NT2/D1 (cell line): ENCODE measurements at regions not wholly inside any gene's neighbourhood (a gene's known extent, or its start where the extent isn't known, plus 50 kb on each side); places are given as distances from the start of the nearest gene placed in this dataset.

Source experiments
- DNase-seq: peaks from one replicate; pipeline ENCODE4 v3.0.0-alpha.2; 2011; ENCODE audit warnings: low read depth, low spot score
- H3K27me3 ChIP-seq: 2 replicates; pipeline ENCODE4 v1.6.0; 2011; ENCODE audit warnings: mild to moderate bottlenecking; ENCODE audit not compliant: insufficient read length, insufficient read depth
- H3K36me3 ChIP-seq: 2 replicates; pipeline ENCODE4 v1.6.1; 2011; ENCODE audit warnings: mild to moderate bottlenecking, low read length, mixed read lengths; ENCODE audit not compliant: insufficient read depth, insufficient read length
- H3K4me1 ChIP-seq: 2 replicates; pipeline ENCODE4 v1.5.1; 2011; ENCODE audit not compliant: insufficient read depth, insufficient read length
- H3K4me3 ChIP-seq: 2 replicates; pipeline ENCODE4 v1.5.1; 2011; ENCODE audit warnings: low read depth; ENCODE audit not compliant: insufficient read length
- H3K9ac ChIP-seq: 2 replicates; pipeline ENCODE4 v1.6.0; 2011; ENCODE audit warnings: low read depth; ENCODE audit not compliant: insufficient read length
- H3K9me3 ChIP-seq: 2 replicates; pipeline ENCODE4 v1.5.1; 2011; ENCODE audit warnings: mild to moderate bottlenecking, low read length; ENCODE audit not compliant: insufficient read depth
- SUZ12 ChIP-seq: IDR thresholded peaks from 2 replicates; pipeline ENCODE4 v1.6.1; 2011; ENCODE audit not compliant: insufficient read length, insufficient read depth; ENCODE audit errors: extremely low read depth
- YY1 ChIP-seq: IDR thresholded peaks from 2 replicates; pipeline ENCODE4 v1.6.1; 2011; ENCODE audit not compliant: insufficient read length, insufficient read depth
- ZNF274 ChIP-seq: IDR thresholded peaks from 2 replicates; pipeline ENCODE4 v1.6.1; 2011; ENCODE audit warnings: mild to moderate bottlenecking, low read depth, low read length

DNA sequence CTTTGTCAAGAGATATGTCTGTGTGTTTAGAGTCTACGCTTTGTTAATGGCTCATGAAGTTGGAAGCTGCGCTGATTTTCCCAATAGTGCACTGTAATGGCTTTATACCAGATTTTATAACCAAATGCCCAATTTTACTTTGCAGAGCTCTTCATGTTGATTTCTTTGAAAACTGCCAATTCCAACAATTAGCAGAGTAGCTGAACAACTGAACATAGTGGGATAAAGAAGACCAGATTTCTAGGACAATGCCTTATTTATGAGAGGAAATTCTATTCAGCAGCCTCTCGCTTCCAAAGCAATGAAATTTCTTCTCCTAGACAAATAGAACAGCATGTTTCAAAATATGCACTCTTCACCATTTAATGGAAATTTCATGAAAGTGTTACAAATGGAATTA is 66.9 kb upstream of the PROK2 start:
- H3K4me1 ChIP-seq = no peaks in the 10 kb centered on the region
- H3K36me3 ChIP-seq = no peaks in the 10 kb centered on the region
- DNase-seq = no peak
- no peaks in the 10 kb centered on the region for H3K9me3 ChIP-seq
- H3K9ac ChIP-seq = no peak overlapping the region
- no peak overlapping the region for H3K4me3 ChIP-seq
- TF ChIP-seq YY1 (no peak), ZNF274 (no peak), SUZ12 (no peak)
- H3K27me3 ChIP-seq = no peaks in the 10 kb centered on the region

DNA sequence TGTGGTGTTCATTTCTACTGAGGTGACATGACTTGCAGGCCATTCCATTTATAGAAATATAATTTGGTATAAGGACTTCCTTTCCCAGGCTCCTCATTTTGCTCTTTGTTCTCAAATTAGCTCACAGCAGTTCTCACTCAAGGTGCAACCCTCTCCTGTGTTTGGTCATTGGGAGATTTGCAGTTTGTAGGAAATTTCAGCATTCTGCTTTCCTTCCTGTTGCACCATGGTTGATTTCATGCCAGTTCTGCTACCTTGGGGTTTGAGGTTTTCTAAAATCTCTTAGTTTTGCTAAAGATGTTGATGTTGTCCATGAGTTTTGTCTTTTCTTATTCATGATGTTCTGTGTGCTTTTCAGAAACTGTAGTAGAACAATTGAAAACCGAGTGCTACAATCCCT is 65.7 kb upstream of the PROK2 start:
- no peaks in the 10 kb centered on the region for H3K4me1 ChIP-seq
- H3K4me3 ChIP-seq = no peak overlapping the region
- TF ChIP-seq YY1 (no peak), ZNF274 (no peak), SUZ12 (no peak)
- no peak overlapping the region for H3K9ac ChIP-seq
- no peaks in the 10 kb centered on the region for H3K27me3 ChIP-seq
- no peak for DNase-seq
- no peaks in the 10 kb centered on the region for H3K36me3 ChIP-seq
- H3K9me3 ChIP-seq = no peaks in the 10 kb centered on the region

DNA sequence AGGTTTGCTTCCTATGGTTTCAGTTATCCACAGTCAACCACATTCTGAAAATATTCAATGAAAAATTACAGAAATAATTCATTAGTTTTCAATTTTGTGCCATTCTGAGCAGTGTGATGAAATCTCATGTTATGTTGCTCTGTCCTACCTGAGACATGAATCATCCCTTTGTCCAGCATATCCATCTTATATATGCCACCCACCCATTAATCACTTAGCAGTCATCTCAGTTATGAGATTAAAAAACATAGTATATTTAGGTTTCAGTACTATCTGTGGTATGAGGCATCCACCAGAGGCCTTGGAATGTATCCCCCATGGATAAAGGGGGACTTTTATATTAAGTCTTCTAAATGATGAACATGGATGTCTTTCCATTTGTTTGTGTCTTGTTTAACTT is 64.7 kb upstream of the PROK2 start:
- no peaks in the 10 kb centered on the region for H3K9me3 ChIP-seq
- no peaks in the 10 kb centered on the region for H3K4me1 ChIP-seq
- no peak for DNase-seq
- TF ChIP-seq YY1 = no peak
- TF ChIP-seq SUZ12 = no peak
- TF ChIP-seq ZNF274 = no peak
- no peak overlapping the region for H3K4me3 ChIP-seq
- no peak overlapping the region for H3K9ac ChIP-seq
- H3K36me3 ChIP-seq = no peaks in the 10 kb centered on the region
- no peaks in the 10 kb centered on the region for H3K27me3 ChIP-seq

DNA sequence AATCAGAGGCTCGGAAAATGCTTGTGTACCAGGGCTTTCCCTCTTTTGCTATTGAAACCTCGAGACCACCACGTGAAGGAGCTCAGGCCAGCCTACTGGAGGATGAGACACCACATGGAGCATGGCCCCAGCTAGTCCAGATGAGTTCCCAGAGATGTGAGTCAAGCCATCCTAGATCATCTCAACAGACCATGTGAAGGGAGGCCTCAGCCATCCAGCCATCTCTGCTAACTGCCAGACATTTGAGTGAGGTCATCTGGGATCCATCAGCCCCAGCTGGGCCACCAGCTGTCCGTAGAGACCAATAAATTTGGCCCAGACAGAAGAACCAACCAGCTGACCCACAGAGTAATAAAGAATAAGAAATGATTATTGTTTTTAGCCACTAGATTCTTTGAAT is 62.8 kb upstream of the PROK2 start:
- H3K36me3 ChIP-seq = no peaks in the 10 kb centered on the region
- no peak for TF ChIP-seq YY1
- TF ChIP-seq ZNF274 = no peak
- no peak for TF ChIP-seq SUZ12
- H3K9ac ChIP-seq = no peak overlapping the region
- DNase-seq = no peak
- H3K4me1 ChIP-seq = no peaks in the 10 kb centered on the region
- no peaks in the 10 kb centered on the region for H3K27me3 ChIP-seq
- H3K9me3 ChIP-seq = no peaks in the 10 kb centered on the region
- H3K4me3 ChIP-seq = no peak overlapping the region

DNA sequence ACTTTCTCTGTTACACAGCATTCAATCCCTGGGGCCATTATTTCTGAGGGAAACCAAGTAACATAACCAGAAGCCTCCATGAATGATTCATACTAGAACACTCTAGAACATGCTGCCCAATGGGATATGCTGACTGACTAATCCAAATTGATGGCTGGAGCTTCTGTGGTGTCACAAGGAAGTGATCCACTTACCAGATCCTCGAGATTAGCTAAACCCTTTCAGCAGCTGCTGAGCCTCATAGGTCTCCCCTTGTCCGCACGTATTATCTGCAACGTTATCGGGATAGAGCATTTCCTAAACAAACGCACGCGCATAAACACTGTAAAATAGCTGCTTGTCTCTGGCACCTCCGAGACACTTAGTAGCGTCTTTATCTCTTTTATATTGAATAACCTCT is 61.2 kb upstream of the PROK2 start:
- Histone ChIP-seq H3K27me3 (no peaks in the 10 kb centered on the region), H3K9me3 (no peaks in the 10 kb centered on the region), H3K4me3 (no peak overlapping the region), H3K4me1 (no peaks in the 10 kb centered on the region), H3K9ac (no peak overlapping the region), H3K36me3 (no peaks in the 10 kb centered on the region)
- no peak for TF ChIP-seq YY1
- no peak for TF ChIP-seq SUZ12
- no peak for TF ChIP-seq ZNF274
- no peak for DNase-seq

DNA sequence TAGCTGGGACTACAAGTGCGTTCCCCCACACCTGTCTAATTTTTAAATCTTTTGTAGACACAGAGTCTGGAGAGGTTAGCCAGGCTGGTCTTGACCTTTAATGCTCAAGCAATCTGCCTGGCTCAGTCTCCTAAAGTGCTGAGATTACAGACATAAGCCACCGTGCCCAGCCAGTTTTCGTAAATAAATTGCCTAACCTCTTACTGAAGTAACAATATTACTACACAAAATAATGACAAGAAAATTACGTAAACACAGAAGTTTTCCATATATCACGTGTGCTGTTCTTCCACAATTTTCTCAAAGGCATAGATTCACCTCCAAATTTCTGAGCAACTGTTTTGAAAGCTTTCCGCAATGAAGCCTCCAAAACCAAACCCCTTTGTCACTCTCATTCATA is 58.1 kb upstream of the PROK2 start:
- no peaks in the 10 kb centered on the region for H3K4me1 ChIP-seq

DNA sequence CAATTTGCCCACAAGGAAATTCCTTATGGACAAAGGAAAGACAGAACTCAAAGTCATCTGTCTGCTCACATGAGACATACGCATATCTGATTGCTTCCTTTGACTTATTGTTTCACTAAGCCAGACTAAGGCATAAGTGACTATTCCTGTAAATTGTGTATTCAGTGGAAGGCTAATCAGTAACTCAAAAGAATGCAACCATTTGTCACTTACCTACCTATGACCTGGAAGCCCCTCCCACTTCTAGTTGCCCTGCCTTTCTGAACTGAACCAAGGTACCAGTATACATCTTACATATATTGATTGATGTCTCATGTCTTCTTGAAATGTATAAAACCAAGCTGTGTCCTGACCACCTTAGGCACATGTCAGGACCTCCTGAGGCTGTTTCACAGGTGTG is 53.5 kb upstream of the PROK2 start:
- TF ChIP-seq ZNF274 = no peak
- TF ChIP-seq SUZ12 = no peak
- TF ChIP-seq YY1 = no peak

More for the DNA sequence above, 58.1 kb upstream of the PROK2 start:
- DNase-seq = no peak
- H3K27me3 ChIP-seq = no peaks in the 10 kb centered on the region
- TF ChIP-seq ZNF274 (no peak), YY1 (no peak), SUZ12 (no peak)
- H3K4me3 ChIP-seq = no peak overlapping the region
- no peaks in the 10 kb centered on the region for H3K9me3 ChIP-seq
- H3K9ac ChIP-seq = no peak overlapping the region
- no peaks in the 10 kb centered on the region for H3K36me3 ChIP-seq

More for the DNA sequence above, 53.5 kb upstream of the PROK2 start:
- no peak overlapping the region for H3K4me3 ChIP-seq
- H3K4me1 ChIP-seq = no peaks in the 10 kb centered on the region
- no peaks in the 10 kb centered on the region for H3K9me3 ChIP-seq
- no peaks in the 10 kb centered on the region for H3K27me3 ChIP-seq
- H3K9ac ChIP-seq = no peak overlapping the region
- no peak for DNase-seq
- H3K36me3 ChIP-seq = no peaks in the 10 kb centered on the region
